Stimulated activated CD4-positive, alpha-beta T cell treated with anti-CD3 and anti-CD28 coated beads, Interleukin-2, amount 100 ng/mL, for 24 hours (primary cell): ENCODE measurements at regions not wholly inside any gene's neighbourhood (a gene's known extent, or its start where the extent isn't known, plus 50 kb on each side); places are given as distances from the start of the nearest gene placed in this dataset.
"Not testable (repeated sequence)": the region's sequence is repeated elsewhere in the genome, so short reads cannot be mapped to it uniquely, and the experiment has no call there.

Experiments
- DNase-seq, 2 donors: peaks; one replicate each; pipeline ENCODE4 v3.0.0-alpha.2; 2020

- no peak for DNase-seq
Observed at GRCh38 chr2:193885419-193885818, 1690.7 kb upstream of the TMEFF2 start.

DNA sequence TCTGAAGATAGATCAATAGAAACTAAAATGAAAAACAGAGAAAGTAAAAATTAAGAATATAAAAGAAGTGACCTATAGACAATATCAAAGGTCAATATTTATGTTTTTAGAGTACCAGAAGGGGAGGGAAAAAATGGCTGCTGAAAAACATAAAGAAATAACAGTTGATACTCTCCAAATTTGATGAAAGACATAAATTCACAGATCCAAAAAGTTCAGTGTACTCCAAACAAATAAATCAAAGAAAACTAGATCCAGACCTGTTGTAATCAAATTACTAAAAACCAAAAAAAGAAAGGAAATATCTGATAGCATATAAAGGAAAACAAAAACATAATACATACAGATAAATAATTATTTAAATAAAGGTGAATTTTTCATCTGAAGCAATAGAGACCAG is 1689.1 kb upstream of the TMEFF2 start:
- DNase-seq, result no peak

GRCh38 chr2:193876980-193877379 is 1682.2 kb upstream of the TMEFF2 start:
- no peak for DNase-seq

GRCh38 chr2:193869564-193869963 is 1674.8 kb upstream of the TMEFF2 start:
- DNase-seq, result no peak

- no peak for DNase-seq
Observed at GRCh38 chr2:193868833-193869232, 1674.1 kb upstream of the TMEFF2 start.

- no peak for DNase-seq
Observed at GRCh38 chr2:193868132-193868531, 1673.4 kb upstream of the TMEFF2 start.

DNA sequence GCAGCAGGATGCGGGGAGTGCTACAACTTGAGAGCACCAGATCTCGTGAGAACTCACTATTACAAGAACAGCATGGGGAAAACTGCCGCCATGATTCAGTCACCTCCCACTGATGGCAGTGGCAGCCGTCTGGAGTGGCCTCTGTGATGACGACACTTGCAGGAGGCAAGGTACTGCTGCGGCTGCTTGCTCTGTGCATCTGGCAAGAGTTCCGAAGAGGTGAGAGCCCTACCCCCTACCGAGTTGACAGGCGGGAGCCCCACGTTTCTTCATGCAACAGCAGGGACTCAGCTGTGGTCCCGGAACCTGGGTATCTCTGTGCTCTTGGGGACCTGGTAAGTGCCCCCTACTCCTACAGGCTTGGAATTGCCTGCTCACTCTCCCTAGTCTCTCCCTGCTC is 1672.7 kb upstream of the TMEFF2 start:
- no peak for DNase-seq

DNA sequence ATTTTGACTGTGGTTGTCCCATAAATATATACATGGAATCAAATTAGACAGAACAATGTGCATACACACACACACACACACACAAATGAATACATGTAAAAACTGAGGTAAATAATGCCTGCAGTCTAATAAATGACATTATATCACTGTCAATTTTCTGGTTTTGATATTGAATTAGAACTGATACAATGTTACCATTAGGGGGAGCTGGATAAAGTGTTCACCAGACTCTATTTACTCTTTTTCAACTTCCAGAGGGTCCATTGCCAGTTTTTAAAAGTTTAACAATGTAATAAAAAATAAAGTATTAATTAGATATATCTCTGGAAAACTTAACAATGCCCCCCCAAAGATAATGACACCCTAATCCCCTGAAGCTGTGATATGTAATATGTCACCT is 1666.8 kb upstream of the TMEFF2 start:
- DNase-seq, result no peak

GRCh38 chr2:193847991-193848390 is 1653.3 kb upstream of the TMEFF2 start:
- DNase-seq, result no peak

- no peak for DNase-seq
Observed at GRCh38 chr2:193847130-193847529, 1652.4 kb upstream of the TMEFF2 start.

DNA sequence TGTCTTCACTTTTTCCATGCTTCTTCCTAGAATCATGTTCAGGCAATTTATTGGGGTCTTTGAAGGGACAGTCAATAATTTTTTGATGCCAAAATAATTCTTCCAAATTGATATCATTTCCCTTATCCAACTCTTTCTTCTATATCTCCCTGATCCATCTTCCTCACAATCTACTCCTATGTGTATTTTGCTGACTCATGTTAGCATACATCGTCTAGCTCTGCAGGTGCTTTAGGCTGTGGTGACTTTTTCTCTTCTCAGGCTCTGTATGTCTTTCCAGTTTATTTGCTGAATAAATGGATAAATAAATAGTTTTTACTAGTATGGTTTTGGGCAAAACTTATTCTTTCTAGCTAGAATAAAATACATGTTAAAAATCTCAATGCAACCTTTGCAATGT is 1650.9 kb upstream of the TMEFF2 start:
- DNase-seq, result no peak

DNA sequence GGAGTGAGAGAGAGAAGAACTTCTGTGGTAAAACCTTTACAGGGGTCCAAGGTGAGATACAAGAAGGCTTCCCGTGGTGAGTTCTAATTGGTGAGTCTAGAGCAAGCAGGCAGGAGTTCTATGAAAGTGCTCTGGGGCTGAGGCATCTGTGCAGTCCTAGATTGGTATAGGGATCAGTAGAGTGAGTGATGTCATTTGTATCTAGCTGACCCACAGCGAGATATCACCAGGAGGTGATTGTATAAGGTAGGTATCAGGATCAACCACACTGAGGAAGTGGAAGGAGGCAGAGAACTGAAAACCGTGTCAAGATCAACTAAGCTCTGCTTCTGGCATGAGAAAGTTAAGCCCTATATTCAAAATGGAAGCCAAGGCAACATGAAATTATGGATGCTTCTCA is 1648.9 kb upstream of the TMEFF2 start:
- DNase-seq, result no peak

- no peak for DNase-seq
Observed at GRCh38 chr2:193841384-193842150, 1646.8 kb upstream of the TMEFF2 start.

- no peak for DNase-seq
Observed at GRCh38 chr2:193837111-193837738, 1642.5 kb upstream of the TMEFF2 start.

DNA sequence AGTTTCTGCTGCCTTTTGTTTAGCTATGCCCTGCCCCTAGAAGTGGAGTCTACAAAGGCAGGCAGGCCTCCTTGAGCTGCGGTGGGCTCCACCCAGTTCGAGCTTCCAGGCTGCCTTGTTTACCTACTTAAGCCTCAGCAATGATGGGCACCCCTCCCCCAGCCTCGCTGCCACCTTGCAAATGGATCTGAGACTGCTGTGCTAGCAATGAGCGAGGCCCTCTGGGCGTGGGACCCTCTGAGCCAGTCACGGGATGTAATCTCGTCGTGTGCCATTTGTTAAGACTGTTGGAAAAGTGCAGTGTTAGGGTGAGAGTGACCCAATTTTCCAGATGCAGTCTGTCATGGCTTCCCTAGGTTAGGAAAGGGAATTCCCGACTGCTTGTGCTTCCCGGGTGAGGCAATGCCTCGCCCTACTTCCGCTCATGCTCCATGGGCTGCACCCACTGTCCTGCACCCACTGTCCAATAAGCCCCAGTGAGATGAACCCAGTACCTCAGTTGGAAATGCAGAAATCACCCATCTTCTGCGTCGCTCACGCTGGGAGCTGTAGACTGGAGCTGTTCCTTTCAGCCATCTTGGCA is 1641.8 kb upstream of the TMEFF2 start:
- DNase-seq, result not testable (repeated sequence)

- DNase-seq, result not testable (repeated sequence)
Observed at GRCh38 chr2:193833895-193834294, 1639.2 kb upstream of the TMEFF2 start.

DNA sequence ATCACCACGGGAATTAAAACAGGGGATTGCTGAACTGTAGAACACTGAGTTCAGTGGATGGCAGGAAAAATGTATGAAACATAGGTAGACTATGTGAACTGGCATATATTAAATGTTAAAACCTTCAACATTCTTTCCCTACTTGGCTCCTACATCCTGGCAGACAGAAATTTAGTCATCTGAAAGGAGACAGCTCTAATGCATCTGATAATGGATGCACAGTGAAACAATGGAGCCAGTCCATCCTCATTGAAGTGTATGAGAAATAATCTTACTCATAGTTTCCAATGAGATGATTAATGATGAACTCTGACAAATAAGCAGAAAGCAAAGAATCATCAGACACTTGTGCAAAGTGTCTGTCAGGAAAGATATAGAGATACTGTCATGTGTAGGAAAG is 1629.7 kb upstream of the TMEFF2 start:
- no peak for DNase-seq

DNA sequence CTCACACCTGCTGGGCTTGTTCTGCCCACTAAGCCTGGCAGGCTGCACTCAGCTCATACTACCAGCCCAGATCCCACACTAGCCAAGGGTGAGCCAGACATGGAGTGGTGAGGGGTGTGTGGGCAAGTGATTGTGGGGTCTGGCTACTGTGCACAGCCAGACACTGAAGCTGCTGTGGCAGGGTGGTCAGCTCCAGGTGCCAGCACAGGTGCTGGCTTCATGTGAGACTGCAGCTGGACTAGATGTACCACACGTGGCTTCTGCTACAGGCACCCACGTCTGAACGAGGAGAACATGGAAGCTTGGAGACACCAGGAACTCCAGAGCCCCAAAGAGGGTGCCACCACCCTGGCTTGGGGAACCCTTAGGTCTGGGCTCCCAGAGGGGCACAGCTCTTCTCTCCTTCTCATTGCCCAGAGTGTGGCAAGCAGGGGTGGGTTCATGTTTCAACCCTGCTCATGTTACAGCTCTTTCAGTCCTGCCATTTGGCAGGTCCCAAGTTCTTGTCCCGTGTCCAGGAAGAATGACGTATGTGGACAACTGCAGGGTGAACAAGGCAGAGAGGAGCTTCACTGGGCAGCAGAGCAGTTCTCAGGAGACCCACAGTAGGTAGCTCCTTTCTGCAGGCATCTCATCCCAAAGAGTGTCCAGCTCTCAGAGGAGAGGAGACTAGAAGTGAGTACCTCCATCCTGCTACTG is 1624.2 kb upstream of the TMEFF2 start:
- DNase-seq, result no peak

DNA sequence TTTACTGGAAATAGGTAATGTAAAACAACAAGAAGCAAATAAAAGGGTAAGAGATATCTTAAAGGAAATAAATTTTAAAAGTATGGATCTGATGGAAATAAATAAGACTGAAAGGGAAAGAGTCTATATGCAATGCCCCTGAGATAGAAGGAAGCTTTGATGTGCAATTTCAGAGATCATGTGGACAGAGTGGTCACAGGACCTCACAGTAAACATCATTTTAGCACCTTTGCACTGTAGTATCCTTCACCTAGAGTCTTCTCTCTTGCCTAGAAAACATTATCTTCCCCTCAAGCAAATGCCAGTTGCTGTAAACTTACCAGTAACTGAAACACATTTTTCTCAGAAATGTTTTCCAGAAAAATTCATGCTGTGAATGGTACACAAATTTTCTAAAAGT is 1621.3 kb upstream of the TMEFF2 start:
- no peak for DNase-seq

GRCh38 chr2:193810533-193810932 is 1615.8 kb upstream of the TMEFF2 start:
- DNase-seq, result no peak

DNA sequence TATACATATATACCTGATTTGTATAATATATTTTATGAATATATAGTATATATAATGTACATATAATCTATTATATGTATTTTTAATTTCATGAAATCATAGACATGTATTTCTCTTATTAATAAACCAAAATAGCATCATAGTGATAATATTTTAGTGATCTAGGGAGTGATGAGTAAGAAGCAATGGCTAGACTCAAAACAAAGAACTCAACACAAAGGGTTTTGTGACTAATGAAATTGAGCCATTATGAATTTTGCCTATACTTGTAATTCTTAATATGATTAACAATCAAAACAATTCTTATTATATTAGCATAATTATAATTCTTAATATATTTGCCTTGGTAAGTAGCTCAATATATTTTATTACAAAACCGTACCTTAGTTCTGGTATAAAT is 1614.1 kb upstream of the TMEFF2 start:
- DNase-seq, result no peak

GRCh38 chr2:193806088-193806774 is 1611.5 kb upstream of the TMEFF2 start:
- DNase-seq, result no peak

DNA sequence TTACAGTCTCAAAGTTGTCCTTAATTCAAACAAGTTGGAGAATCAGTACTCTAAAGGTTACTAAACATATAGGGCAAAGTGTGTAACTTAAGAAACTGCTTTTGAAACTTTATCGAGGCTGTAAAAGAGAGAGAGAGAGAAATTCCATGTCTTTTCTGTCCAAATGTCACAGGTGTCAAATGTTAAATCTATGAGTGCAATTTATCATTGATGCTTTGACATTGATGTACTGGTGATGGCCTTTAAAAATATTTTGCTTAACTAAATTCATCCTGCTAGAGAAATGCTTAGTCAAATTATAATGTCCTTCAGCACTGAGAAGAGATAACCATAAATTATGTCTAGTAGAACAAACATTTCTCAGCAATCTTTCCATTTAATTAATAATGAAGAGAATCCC is 1602.1 kb upstream of the TMEFF2 start:
- no peak for DNase-seq
